Neural cell (in vitro differentiated cells): ENCODE measurements at regions not wholly inside any gene's neighbourhood (a gene's known extent, or its start where the extent isn't known, plus 50 kb on each side); places are given as distances from the start of the nearest gene placed in this dataset.

Experiments used
- H2AFZ ChIP-seq: fragments of 200-600, 300-800 bp; sonication (generic), shearing (Covaris generic); 2 replicates; pipeline ENCODE4 v1.6.0; 2014; ENCODE audit warnings: low read depth, mild to moderate bottlenecking, antibody characterized with exemption, low read length, moderate library complexity
- H3F3A ChIP-seq: fragments of 200-600 bp; shearing (Covaris generic); 2 replicates; pipeline ENCODE4 v1.6.1; 2016; ENCODE audit warnings: mild to moderate bottlenecking, moderate library complexity, mixed read lengths, antibody characterized with exemption, low read length; ENCODE audit not compliant: insufficient read depth, poor library complexity, severe bottlenecking
- H3K27ac ChIP-seq: fragments of 200-600, 300-800 bp; sonication (generic), shearing (Covaris generic); 2 replicates; pipeline ENCODE4 v1.5.1; 2014; ENCODE audit warnings: mild to moderate bottlenecking, low read length, moderate library complexity
- H3K27me3 ChIP-seq: fragments of 300-800, 200-600 bp; sonication (generic), shearing (Covaris generic); 2 replicates; pipeline ENCODE4 v1.6.0; 2014; ENCODE audit warnings: mild to moderate bottlenecking, low read depth, low read length, moderate library complexity; ENCODE audit not compliant: insufficient read depth
- H3K36me3 ChIP-seq: fragments of 300-800, 200-600 bp; sonication (generic), shearing (Covaris generic); 2 replicates; pipeline ENCODE4 v1.5.1; 2014; ENCODE audit warnings: mild to moderate bottlenecking, antibody characterized with exemption, low read length, moderate library complexity; ENCODE audit not compliant: insufficient read depth
- H3K4me2 ChIP-seq: fragments of 300-800, 200-600 bp; sonication (generic), shearing (Covaris generic); 2 replicates; pipeline ENCODE4 v1.6.0; 2014; ENCODE audit warnings: mild to moderate bottlenecking, low read length
- H3K4me3 ChIP-seq: fragments of 300-800, 200-600 bp; sonication (generic), shearing (Covaris generic); 2 replicates; pipeline ENCODE4 v1.5.1; 2014; ENCODE audit warnings: mild to moderate bottlenecking, low read length, moderate library complexity
- H3K79me2 ChIP-seq: fragments of 200-600 bp; shearing (Covaris generic); replicated peaks from 2 replicates; pipeline ENCODE4 v1.6.0; 2014; ENCODE audit warnings: mild to moderate bottlenecking, low read length, moderate library complexity; ENCODE audit not compliant: insufficient read depth
- H3K9ac ChIP-seq: fragments of 300-800, 200-600 bp; sonication (generic), shearing (Covaris generic); 2 replicates; pipeline ENCODE4 v1.6.1; 2016; ENCODE audit warnings: mild to moderate bottlenecking, low read length, mixed read lengths
- H3K9me2 ChIP-seq: fragments of 200-600 bp; shearing (Covaris generic); 2 replicates; pipeline ENCODE4 v1.6.1; 2016; ENCODE audit warnings: mild to moderate bottlenecking, low read length, mixed read lengths; ENCODE audit not compliant: insufficient read depth
- H3K9me3 ChIP-seq: fragments of 200-600, 300-800 bp; sonication (generic), shearing (Covaris generic); 2 replicates; pipeline ENCODE4 v1.6.1; 2016; ENCODE audit warnings: mild to moderate bottlenecking, mixed run types, low read length, moderate library complexity, mixed read lengths
- H4K20me1 ChIP-seq: fragments of 200-600 bp; shearing (Covaris generic); 2 replicates; pipeline ENCODE4 v1.6.1; 2016; ENCODE audit warnings: mild to moderate bottlenecking, mixed run types; ENCODE audit not compliant: insufficient read depth
- EP300 ChIP-seq: fragments of 450-650 bp; conservative IDR thresholded peaks from 2 replicates; pipeline ENCODE4 v1.6.1; 2014; ENCODE audit warnings: antibody characterized with exemption, mild to moderate bottlenecking, moderate library complexity; ENCODE audit not compliant: poor library complexity, severe bottlenecking
- EZH2 ChIP-seq: fragments of 200-600, 300-800 bp; shearing (Covaris generic), sonication (generic); IDR thresholded peaks from 2 replicates; pipeline ENCODE4 v1.6.1; 2014; ENCODE audit warnings: antibody characterized with exemption, low read length, borderline replicate concordance, mild to moderate bottlenecking; ENCODE audit not compliant: insufficient read depth, poor library complexity, severe bottlenecking
- MXI1 ChIP-seq: fragments of 450-650 bp; conservative IDR thresholded peaks from 2 replicates; pipeline ENCODE4 v1.6.1; 2014; ENCODE audit warnings: antibody characterized with exemption, mild to moderate bottlenecking; ENCODE audit not compliant: poor library complexity, severe bottlenecking
- POLR2AphosphoS5 ChIP-seq: IDR thresholded peaks from 2 replicates; pipeline ENCODE4 v1.6.1; 2012
- RAD21 ChIP-seq: fragments of 450-650 bp; conservative IDR thresholded peaks from 2 replicates; pipeline ENCODE4 v1.6.1; 2014; ENCODE audit warnings: antibody characterized with exemption, mild to moderate bottlenecking, moderate library complexity
- SMC3 ChIP-seq: fragments of 450-650 bp; conservative IDR thresholded peaks from 2 replicates; pipeline ENCODE4 v1.6.1; 2014; ENCODE audit warnings: antibody characterized with exemption, mild to moderate bottlenecking, moderate library complexity; ENCODE audit not compliant: poor library complexity
- TAF1 ChIP-seq: IDR thresholded peaks from 2 replicates; pipeline ENCODE4 v1.6.1; 2012; ENCODE audit warnings: low read depth
- TF ChIP-seq, protein P1 (sequence below): IDR thresholded peaks from 2 replicates; pipeline ENCODE4 v1.6.1; 2012; ENCODE audit warnings: borderline replicate concordance
- TF ChIP-seq, protein P2 (sequence below): fragments of 450-650 bp; IDR thresholded peaks from 2 replicates; pipeline ENCODE4 v1.5.1; 2014; ENCODE audit warnings: antibody characterized with exemption, mild to moderate bottlenecking, moderate library complexity; ENCODE audit not compliant: poor library complexity, severe bottlenecking

DNA sequence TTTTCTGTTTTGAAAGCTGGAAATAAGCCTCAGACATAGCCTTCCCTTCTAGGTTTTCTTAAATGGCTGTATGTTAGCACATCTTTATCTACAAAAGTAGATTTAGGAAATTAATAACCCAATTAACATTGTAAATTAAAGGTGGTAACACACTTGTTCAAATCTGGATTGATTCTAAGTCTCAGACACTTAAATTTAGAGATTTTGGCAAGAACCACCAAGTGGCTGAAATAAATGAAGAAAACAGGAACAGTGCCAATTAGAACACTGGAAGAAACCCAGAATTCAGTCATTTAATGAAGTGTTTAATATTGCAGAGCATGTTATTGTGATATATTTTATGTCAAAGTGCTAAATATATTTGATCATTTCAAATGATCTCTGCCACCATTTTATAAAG is 628.2 kb downstream of the USP25 start:
- Histone ChIP-seq H2AFZ (no peak overlapping the region), H3K9ac (no peak overlapping the region), H3K9me2 (no peaks in the 10 kb centered on the region), H3K9me3 (peaks cover 3% of the 10 kb centered on the region), H3K79me2 (peaks cover 6% of the 10 kb centered on the region), H3K4me2 (no peak overlapping the region), H3K36me3 (no peaks in the 10 kb centered on the region), H3K4me3 (no peak overlapping the region), H3K27me3 (no peaks in the 10 kb centered on the region), H3F3A (no peaks in the 10 kb centered on the region), H3K27ac (no peak overlapping the region), H4K20me1 (no peaks in the 10 kb centered on the region)
- TF ChIP-seq, protein P1, sequence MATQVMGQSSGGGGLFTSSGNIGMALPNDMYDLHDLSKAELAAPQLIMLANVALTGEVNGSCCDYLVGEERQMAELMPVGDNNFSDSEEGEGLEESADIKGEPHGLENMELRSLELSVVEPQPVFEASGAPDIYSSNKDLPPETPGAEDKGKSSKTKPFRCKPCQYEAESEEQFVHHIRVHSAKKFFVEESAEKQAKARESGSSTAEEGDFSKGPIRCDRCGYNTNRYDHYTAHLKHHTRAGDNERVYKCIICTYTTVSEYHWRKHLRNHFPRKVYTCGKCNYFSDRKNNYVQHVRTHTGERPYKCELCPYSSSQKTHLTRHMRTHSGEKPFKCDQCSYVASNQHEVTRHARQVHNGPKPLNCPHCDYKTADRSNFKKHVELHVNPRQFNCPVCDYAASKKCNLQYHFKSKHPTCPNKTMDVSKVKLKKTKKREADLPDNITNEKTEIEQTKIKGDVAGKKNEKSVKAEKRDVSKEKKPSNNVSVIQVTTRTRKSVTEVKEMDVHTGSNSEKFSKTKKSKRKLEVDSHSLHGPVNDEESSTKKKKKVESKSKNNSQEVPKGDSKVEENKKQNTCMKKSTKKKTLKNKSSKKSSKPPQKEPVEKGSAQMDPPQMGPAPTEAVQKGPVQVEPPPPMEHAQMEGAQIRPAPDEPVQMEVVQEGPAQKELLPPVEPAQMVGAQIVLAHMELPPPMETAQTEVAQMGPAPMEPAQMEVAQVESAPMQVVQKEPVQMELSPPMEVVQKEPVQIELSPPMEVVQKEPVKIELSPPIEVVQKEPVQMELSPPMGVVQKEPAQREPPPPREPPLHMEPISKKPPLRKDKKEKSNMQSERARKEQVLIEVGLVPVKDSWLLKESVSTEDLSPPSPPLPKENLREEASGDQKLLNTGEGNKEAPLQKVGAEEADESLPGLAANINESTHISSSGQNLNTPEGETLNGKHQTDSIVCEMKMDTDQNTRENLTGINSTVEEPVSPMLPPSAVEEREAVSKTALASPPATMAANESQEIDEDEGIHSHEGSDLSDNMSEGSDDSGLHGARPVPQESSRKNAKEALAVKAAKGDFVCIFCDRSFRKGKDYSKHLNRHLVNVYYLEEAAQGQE = no peak
- TF ChIP-seq MXI1 = no peak
- no peak for TF ChIP-seq EZH2
- TF ChIP-seq RAD21 = no peak
- TF ChIP-seq SMC3 = no peak
- no peak for TF ChIP-seq EP300
- TF ChIP-seq, protein P2, sequence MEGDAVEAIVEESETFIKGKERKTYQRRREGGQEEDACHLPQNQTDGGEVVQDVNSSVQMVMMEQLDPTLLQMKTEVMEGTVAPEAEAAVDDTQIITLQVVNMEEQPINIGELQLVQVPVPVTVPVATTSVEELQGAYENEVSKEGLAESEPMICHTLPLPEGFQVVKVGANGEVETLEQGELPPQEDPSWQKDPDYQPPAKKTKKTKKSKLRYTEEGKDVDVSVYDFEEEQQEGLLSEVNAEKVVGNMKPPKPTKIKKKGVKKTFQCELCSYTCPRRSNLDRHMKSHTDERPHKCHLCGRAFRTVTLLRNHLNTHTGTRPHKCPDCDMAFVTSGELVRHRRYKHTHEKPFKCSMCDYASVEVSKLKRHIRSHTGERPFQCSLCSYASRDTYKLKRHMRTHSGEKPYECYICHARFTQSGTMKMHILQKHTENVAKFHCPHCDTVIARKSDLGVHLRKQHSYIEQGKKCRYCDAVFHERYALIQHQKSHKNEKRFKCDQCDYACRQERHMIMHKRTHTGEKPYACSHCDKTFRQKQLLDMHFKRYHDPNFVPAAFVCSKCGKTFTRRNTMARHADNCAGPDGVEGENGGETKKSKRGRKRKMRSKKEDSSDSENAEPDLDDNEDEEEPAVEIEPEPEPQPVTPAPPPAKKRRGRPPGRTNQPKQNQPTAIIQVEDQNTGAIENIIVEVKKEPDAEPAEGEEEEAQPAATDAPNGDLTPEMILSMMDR = no peak
- no peak for TF ChIP-seq TAF1
- TF ChIP-seq POLR2AphosphoS5 = no peak

DNA sequence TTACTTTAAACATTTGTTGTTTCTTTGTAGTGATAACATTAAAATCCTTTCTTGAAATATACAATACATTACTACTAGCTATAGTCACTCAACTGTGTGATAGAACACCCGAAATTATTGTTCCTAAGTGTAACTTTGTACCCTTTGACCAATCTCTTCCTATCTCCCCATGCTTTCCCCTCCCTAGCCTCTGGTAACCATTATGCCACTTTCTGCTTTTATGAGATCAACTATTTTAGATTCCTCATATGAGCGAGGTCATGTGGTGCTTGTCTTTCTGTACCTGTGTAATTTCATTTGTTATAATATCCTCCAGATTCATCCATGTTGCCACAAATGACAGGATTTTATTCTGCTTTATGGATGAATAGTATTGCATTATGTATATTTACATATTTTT is 629.0 kb downstream of the USP25 start:
- Histone ChIP-seq H3K79me2 (peaks cover 6% of the 10 kb centered on the region), H3K9me2 (no peaks in the 10 kb centered on the region), H2AFZ (no peak overlapping the region), H3F3A (no peaks in the 10 kb centered on the region), H3K9ac (no peak overlapping the region), H3K27ac (no peak overlapping the region), H3K27me3 (no peaks in the 10 kb centered on the region), H4K20me1 (no peaks in the 10 kb centered on the region), H3K36me3 (no peaks in the 10 kb centered on the region), H3K4me3 (no peak overlapping the region), H3K9me3 (peaks cover 3% of the 10 kb centered on the region), H3K4me2 (no peak overlapping the region)
- TF ChIP-seq POLR2AphosphoS5 = no peak
- no peak for TF ChIP-seq MXI1
- no peak for TF ChIP-seq TAF1
- TF ChIP-seq EZH2 = no peak
- TF ChIP-seq EP300 = no peak
- no peak for TF ChIP-seq RAD21
- TF ChIP-seq SMC3 = no peak
- TF ChIP-seq, protein P1 = no peak
- TF ChIP-seq, protein P2 = no peak
